GM12892 (cell line): ENCODE measurements at regions not wholly inside any gene's neighbourhood (a gene's known extent, or its start where the extent isn't known, plus 50 kb on each side); places are given as distances from the start of the nearest gene placed in this dataset.

Source experiments
- DNase-seq: peaks from one replicate; pipeline ENCODE4 v3.0.0; 2011; ENCODE audit not compliant: insufficient read length
- FAIRE-seq: peaks from 2 replicates; lab custom pipeline; 2011; peaks lifted over from hg19 to GRCh38; lab: Jason Lieb, UNC
- POLR2A ChIP-seq: IDR thresholded peaks from 2 replicates; pipeline ENCODE4 v1.6.1; 2011; ENCODE audit warnings: low read depth, low read length, control low read depth
- POLR2AphosphoS5 ChIP-seq: IDR thresholded peaks from 2 replicates; pipeline ENCODE4 v1.6.1; 2011; ENCODE audit warnings: low read depth, low read length, control low read depth
- TAF1 ChIP-seq: IDR thresholded peaks from 2 replicates; pipeline ENCODE4 v1.6.1; 2011; ENCODE audit warnings: low read depth, mild to moderate bottlenecking, control low read depth, low read length, borderline replicate concordance

DNA sequence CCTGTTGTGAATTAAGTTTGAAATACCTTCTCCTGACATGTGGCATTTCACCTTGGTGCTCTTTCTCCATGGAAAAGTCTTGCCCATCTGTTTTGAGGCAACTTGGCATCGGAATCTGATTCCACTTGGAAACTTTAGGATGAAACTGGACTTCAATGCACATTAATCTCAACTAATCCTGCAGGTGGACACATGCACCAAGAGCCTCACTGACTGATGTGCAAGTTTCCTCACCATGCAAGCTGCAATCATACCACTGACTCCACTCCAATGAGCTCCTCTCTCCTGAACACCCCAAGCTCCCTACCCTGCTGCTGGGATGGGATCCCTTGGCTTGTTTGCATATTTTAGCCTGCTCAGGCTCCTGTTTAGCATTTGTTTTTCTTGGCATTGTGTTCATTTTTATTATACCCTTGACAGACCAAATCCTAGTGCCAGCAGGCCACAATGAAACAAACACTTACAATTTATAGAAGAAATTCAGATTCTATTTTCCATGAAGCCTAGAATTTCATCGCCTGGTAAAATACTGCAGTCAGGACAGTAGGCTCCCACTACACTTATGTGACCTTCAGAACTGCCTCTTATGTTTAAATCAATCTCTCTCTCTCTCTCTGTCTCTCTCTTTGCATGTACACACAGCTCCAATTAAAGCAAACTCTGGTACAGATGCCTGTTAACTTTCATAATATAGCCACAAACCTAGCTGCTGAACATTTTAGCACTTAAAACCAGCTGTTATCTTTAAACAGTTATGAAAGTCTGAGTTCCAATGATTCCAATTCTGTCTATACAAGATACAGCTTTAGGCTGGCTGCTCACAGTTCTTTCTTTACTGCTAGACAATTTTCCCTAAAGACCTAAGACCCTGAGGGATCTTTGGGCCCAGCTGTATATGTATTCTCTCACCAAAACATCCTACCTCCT, 141.5 kb downstream of the OSR1 start:
- DNase-seq (no peak), FAIRE-seq (no peak)
- no peak for TF ChIP-seq TAF1
- no peak for TF ChIP-seq POLR2AphosphoS5
- no peak for TF ChIP-seq POLR2A

DNA sequence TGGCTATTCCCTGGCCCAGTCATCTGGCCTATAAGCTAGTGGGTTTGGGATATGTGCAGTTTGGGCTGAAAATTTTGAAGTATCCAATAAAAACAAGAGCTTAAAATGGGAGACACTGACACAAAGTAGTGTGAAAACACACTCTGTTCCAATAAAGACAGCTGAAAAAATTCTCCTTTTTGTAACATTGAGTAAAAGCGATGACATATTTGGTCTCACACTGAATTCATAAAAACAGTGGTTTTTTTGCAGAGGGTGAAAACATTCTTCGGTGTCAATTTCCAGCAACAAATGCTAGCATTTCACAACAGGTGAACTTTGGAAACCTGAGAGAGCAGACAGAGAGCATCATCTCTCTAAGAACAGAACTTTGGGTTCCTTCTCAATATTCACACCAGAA, 142.2 kb downstream of the OSR1 start:
- TF ChIP-seq POLR2AphosphoS5 (no peak), POLR2A (no peak), TAF1 (no peak)
- FAIRE-seq: no peak
- DNase-seq: no peak

DNA sequence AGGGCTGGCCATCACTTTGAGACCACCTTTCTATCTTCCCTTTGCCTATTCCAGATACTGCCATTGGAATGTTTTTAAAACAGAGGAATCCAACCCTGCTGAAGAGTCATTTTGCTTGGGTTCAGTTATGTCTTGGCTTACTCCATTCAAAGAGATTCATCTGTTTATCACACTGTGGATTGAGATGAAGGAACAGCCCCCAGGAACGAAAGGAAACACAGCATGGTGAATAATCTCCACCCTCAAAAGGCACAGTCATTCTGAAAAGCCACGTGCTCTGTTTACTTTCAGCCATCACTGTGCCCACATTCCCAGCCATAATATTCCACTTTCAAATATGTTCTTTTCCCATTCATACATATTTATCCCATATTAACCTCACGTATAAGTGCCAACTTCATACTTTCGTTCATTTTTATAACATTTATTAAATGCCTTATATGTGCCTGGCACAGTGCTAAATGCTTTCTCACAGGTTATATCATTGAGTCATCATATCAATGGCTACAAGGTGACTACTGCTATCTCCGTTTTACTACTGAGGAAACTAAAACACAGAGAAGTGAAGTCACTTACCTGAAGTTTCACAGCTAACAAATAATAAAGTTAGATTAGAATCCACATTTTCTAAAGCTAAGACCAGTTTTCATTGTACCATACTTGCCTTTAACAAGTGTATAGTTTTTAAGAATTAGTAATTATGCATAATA, 143.6 kb downstream of the OSR1 start:
- FAIRE-seq (no peak), DNase-seq (no peak)
- TF ChIP-seq POLR2A: no peak
- no peak for TF ChIP-seq TAF1
- TF ChIP-seq POLR2AphosphoS5: no peak

DNA sequence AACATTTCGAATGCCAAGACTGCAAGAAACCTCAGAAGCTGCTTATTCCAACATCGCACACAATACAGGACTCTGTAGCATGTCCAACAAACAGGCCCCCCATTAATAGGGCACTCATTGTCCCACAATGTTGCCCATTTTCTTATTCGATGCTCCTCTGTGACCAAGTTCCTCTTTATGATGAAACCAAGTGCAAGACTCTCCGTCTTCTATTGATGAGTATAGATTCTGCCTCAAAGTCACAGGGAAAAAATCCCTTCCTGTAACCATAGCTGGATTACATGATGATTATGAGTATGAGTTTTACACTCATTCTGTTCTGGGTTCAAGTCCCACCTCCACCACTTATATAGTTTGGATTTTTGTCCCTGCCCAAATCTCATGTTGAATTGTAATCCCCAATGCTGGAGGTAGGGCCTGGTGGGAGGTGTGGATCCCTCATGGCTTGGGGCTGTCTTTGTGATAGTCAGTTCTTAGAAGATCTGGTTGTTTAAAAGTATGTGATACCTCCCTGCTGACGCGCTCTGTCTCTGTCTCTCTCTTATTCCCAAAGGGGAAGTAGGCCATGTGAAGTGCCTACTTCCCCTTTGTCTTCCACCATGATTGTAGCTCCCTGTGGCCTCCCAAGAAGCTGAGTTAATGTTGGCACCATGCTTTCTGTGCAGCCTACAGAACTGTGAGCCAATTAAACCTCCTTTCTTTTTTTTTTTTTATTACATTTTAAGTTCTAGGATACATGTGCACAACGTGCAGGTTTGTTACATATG, 148.7 kb downstream of the OSR1 start:
- FAIRE-seq: no peak
- DNase-seq: no peak
- TF ChIP-seq TAF1 (no peak), POLR2A (no peak), POLR2AphosphoS5 (no peak)

DNA sequence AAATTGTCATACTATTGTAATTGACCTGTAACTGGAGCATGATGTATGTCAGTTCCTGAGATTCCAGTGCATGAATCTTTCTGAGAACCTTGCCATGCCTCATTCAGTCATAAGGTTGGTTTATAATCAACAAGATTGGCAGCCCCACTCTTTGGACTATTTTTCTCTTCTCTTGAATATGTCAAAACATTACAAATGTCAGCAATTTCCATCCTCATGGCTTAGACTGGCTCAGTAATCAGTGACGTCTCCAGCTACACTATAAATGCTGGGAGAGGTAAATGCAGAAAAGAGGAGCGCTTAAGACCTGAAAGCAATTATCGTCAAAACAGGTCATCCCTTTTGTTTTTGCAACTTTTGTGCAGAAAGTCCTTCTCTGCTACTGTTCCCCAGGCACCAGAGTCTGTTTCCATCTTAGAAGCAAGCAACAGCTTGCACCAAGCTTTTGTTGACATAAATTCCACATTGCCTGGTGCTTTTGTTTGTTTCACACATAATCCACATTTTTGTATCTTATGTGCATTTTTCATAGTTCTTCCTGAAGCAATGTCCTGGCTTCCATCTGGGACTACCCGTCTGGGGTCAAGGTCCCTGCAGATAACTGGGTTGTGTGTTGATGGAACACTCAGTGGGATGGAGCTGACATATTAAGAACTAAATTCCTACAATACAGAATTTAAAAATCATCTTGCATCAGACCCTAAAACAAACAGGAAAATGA, 149.8 kb downstream of the OSR1 start:
- no peak for TF ChIP-seq POLR2A
- FAIRE-seq (no peak), DNase-seq (no peak)

DNA sequence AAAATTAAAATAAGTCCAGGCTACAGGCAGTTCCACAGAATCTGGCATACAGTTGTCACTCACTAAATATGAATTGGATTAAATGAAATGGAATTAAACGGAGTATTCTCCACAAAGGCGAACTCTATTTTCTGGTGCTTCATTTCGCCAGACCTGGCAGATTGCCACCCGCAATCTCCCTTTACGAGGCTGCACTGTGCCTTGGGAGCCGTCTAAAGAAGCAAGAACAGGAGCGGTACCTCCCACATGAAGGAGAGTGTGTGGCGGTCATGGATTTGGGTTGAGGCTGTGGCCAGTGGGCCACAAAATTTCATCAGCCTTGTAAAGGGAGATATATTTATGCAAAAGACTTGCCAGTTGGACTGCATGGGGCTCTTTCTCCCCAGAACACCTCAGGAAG, 151.0 kb downstream of the OSR1 start:
- FAIRE-seq (no peak), DNase-seq (no peak)
- TF ChIP-seq POLR2A (no peak), TAF1 (no peak), POLR2AphosphoS5 (no peak)

DNA sequence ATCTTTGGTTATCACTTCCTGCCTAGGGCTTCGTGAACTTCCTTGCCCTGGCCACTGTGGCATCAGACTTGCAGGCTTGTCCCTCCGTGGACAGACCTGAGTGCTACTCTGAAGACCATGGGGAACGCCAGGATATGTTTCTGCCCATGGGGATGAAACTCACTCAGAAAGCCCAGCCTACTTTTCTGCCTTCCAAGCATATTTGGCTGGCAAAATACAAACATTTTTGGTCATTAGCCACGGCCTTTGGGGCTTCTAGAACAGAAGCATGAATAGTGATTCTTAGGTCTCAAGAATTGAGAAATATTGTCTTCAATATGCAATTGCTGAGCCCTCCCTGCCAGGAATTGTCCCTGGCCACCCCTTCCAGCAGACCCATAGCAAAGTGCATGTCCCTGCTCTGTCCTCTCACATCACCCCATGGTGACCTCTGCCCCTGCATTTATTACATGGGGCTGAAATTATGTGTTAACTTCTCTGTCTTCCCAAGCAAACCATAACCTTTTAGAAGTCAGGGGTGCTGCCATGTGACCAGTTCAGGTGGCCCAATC, 152.4 kb downstream of the OSR1 start:
- no peak for TF ChIP-seq POLR2A
- no peak for TF ChIP-seq TAF1
- no peak for TF ChIP-seq POLR2AphosphoS5
- no peak for FAIRE-seq
- DNase-seq: no peak

DNA sequence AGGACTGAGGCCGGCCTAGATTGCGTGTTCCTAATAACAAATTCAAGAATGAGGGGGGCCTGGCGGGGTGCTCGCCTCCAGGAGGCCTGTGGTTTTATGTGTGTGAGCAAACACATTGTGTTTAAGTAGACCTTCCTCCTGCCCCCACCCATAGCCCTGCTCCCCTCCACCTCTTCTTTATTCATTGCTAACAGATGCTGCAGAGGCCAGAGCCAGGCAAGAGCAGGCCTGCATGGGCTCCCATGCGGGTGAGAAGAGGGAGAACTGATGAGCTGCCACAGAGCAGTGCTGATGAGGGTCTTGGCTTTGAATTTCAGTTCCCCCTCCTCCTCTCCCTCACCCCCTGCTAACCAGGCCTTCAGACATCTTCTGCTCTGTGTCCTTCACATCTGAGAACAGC, 154.6 kb downstream of the OSR1 start:
- DNase-seq: no peak
- no peak for FAIRE-seq
- TF ChIP-seq TAF1 (no peak), POLR2A (no peak), POLR2AphosphoS5 (no peak)

DNA sequence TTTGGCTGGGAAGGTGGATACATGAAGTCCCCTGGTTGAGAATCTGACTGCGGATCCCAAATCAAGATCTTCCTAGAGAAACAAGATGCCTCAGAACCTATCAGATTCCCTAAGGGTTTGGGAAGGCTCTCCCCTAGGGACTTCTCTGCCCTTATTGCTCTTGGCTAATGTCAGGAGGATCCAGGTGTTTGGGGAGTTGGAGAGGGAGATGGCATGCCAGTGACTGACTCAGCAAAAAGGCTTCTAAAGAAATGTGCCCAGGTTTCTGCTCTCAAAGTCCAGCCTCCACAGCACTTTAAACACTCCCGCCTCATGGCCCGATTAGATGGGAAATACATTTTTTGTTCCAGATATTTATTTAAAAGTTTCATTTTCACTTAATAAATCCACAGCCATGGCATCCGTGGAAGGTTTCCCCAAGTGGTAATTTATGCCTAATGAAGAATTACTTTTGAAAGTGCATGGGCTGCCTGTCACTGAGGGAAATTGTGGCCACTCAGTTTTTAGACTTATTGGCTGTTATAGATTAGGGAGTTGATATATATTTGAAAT, 156.4 kb downstream of the OSR1 start:
- TF ChIP-seq TAF1: no peak
- no peak for TF ChIP-seq POLR2A
- no peak for TF ChIP-seq POLR2AphosphoS5
- DNase-seq: no peak
- FAIRE-seq: no peak

DNA sequence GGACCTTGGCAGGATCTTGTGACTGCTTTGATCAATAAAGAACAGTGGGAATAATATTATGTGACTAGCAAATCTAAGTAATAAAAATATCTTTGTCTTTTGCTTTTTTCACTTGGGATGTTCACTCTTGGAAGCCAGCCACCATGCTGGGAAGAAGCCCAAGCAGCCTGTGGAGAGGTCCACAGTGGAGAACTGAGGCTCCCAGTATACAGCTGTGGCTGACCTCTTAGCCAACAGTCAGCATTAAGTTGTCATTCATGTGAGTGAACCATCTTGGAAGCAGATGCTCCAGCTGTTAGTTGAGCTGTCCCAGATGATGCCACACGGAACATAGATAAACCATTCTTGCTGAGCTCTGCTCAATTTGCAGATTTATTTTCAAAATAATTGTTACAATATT, 160.0 kb downstream of the OSR1 start:
- no peak for TF ChIP-seq TAF1
- TF ChIP-seq POLR2A: no peak
- TF ChIP-seq POLR2AphosphoS5: no peak
- DNase-seq (no peak), FAIRE-seq (no peak)
